Dermis microvascular lymphatic vessel endothelial cell (primary cell): ENCODE measurements at regions not wholly inside any gene's neighbourhood (a gene's known extent, or its start where the extent isn't known, plus 50 kb on each side); places are given as distances from the start of the nearest gene placed in this dataset.

Experiments
- DNase-seq, 2 donors: peaks; one replicate each; pipeline versions ENCODE4 v3.0.0 to v3.0.0-alpha.2; 2010; ENCODE audit warnings: low read depth in 2 of 2

- no peak for DNase-seq
Measured at GRCh38 chr10:78247266-78247665, 213.6 kb downstream of the RPS24 start.

- no peak for DNase-seq
Measured at GRCh38 chr10:78247821-78248220, 214.2 kb downstream of the RPS24 start.

GRCh38 chr10:78248651-78249464 is 215.2 kb downstream of the RPS24 start:
- DNase-seq: no peak

- no peak for DNase-seq
Measured at GRCh38 chr10:78249690-78250089, 216.0 kb downstream of the RPS24 start.

- DNase-seq: no peak
Measured at GRCh38 chr10:78250313-78251015, 216.8 kb downstream of the RPS24 start.

- no peak for DNase-seq
Measured at GRCh38 chr10:78251016-78251385, 217.3 kb downstream of the RPS24 start.

GRCh38 chr10:78252286-78252685 is 218.6 kb downstream of the RPS24 start:
- no peak for DNase-seq

GRCh38 chr10:78253063-78253853 is 219.6 kb downstream of the RPS24 start:
- DNase-seq: no peak

- no peak for DNase-seq
Measured at GRCh38 chr10:78254013-78254412, 220.3 kb downstream of the RPS24 start.

- DNase-seq: no peak
Measured at GRCh38 chr10:78255214-78255613, 221.6 kb downstream of the RPS24 start.

GRCh38 chr10:78255796-78256638 is 222.4 kb downstream of the RPS24 start:
- peak; percentile 14 to 88 for DNase-seq

GRCh38 chr10:78258323-78259030 is 224.8 kb downstream of the RPS24 start:
- DNase-seq: no peak

GRCh38 chr10:78259391-78259790 is 225.7 kb downstream of the RPS24 start:
- no peak for DNase-seq

GRCh38 chr10:78260141-78260540 is 226.5 kb downstream of the RPS24 start:
- no peak for DNase-seq

- DNase-seq: no peak
Measured at GRCh38 chr10:78260680-78261079, 227.0 kb downstream of the RPS24 start.

- DNase-seq: no peak
Measured at GRCh38 chr10:78261291-78261690, 227.6 kb downstream of the RPS24 start.

GRCh38 chr10:78262860-78263259 is 229.2 kb downstream of the RPS24 start:
- DNase-seq: no peak

GRCh38 chr10:78263521-78263988 is 229.9 kb downstream of the RPS24 start:
- DNase-seq: no peak

GRCh38 chr10:78264361-78264760 is 230.7 kb downstream of the RPS24 start:
- DNase-seq: no peak

- DNase-seq: no peak
Measured at GRCh38 chr10:78266741-78267469, 233.2 kb downstream of the RPS24 start.
